DOHH2 (cell line): ENCODE measurements at regions not wholly inside any gene's neighbourhood (a gene's known extent, or its start where the extent isn't known, plus 50 kb on each side); places are given as distances from the start of the nearest gene placed in this dataset.

ENCODE experiments used
- CTCF ChIP-seq: fragments of 200-600 bp; sonication (generic); IDR thresholded peaks from one replicate; pipeline ENCODE4 v1.5.1; 2014; ENCODE audit warnings: antibody characterized with exemption, mild to moderate bottlenecking, low read depth, low read length; ENCODE audit not compliant: poor library complexity, severe bottlenecking
- EZH2phosphoT487 ChIP-seq: fragments of 200-600 bp; sonication (generic); IDR thresholded peaks from 2 replicates; pipeline ENCODE4 v1.6.1; 2017; ENCODE audit warnings: borderline replicate concordance, mild to moderate bottlenecking, antibody characterized with exemption, low read length, moderate library complexity, mixed read lengths

GRCh38 chr18:75654851-75655751 lies 227.6 kb upstream of the SMIM21 start:
- TF ChIP-seq CTCF: no peak
- no peak for TF ChIP-seq EZH2phosphoT487
